Type B pancreatic cell (in vitro differentiated cells): ENCODE measurements at regions not wholly inside any gene's neighbourhood (a gene's known extent, or its start where the extent isn't known, plus 50 kb on each side); places are given as distances from the start of the nearest gene placed in this dataset.

Experiments used
- DNase-seq: peaks from one replicate; pipeline ENCODE4 v3.0.0; 2021; ENCODE audit warnings: mixed read lengths; ENCODE audit not compliant: unreplicated experiment; ENCODE audit errors: extremely low spot score
- H3K27ac Mint-ChIP-seq: 2 replicates; pipeline ENCODE4 v1.8.0; 2021; ENCODE audit warnings: mild to moderate bottlenecking, mixed read lengths
- H3K27me3 Mint-ChIP-seq: 2 replicates; pipeline ENCODE4 v1.8.0; 2021; ENCODE audit warnings: mixed read lengths
- H3K36me3 Mint-ChIP-seq: 2 replicates; pipeline ENCODE4 v1.8.0; 2021; ENCODE audit warnings: mixed read lengths
- H3K4me1 Mint-ChIP-seq: one replicate; pipeline ENCODE4 v1.8.0; 2021; ENCODE audit warnings: mixed read lengths; ENCODE audit not compliant: unreplicated experiment
- H3K4me3 Mint-ChIP-seq: 2 replicates; pipeline ENCODE4 v1.8.0; 2021; ENCODE audit warnings: mild to moderate bottlenecking, mixed read lengths
- H3K9me3 Mint-ChIP-seq: 2 replicates; pipeline ENCODE4 v1.8.0; 2021; ENCODE audit warnings: mixed read lengths
- TF ChIP-seq, protein P1 (sequence below): fragments of 200-600 bp; sonication (generic); conservative IDR thresholded peaks from 2 replicates; pipeline ENCODE4 v1.5.0; 2021; ENCODE audit warnings: antibody characterized with exemption, mild to moderate bottlenecking

- Mint-ChIP-seq H3K36me3 (no peaks in the 10 kb centered on the region), H3K4me3 (no peak overlapping the region), H3K9me3 (no peaks in the 10 kb centered on the region), H3K27ac (no peak overlapping the region), H3K4me1 (peaks cover 17% of the 10 kb centered on the region), H3K27me3 (no peaks in the 10 kb centered on the region)
- DNase-seq: no peak
- TF ChIP-seq, protein P1, sequence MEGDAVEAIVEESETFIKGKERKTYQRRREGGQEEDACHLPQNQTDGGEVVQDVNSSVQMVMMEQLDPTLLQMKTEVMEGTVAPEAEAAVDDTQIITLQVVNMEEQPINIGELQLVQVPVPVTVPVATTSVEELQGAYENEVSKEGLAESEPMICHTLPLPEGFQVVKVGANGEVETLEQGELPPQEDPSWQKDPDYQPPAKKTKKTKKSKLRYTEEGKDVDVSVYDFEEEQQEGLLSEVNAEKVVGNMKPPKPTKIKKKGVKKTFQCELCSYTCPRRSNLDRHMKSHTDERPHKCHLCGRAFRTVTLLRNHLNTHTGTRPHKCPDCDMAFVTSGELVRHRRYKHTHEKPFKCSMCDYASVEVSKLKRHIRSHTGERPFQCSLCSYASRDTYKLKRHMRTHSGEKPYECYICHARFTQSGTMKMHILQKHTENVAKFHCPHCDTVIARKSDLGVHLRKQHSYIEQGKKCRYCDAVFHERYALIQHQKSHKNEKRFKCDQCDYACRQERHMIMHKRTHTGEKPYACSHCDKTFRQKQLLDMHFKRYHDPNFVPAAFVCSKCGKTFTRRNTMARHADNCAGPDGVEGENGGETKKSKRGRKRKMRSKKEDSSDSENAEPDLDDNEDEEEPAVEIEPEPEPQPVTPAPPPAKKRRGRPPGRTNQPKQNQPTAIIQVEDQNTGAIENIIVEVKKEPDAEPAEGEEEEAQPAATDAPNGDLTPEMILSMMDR: no peak
These were observed 284.3 kb upstream of the RASGEF1B start for GRCh38 chr4:81756042-81756441.

- Mint-ChIP-seq H3K27me3 (no peaks in the 10 kb centered on the region), H3K4me3 (no peak overlapping the region), H3K4me1 (peaks cover 17% of the 10 kb centered on the region), H3K36me3 (no peaks in the 10 kb centered on the region), H3K27ac (no peak overlapping the region), H3K9me3 (no peaks in the 10 kb centered on the region)
- TF ChIP-seq, protein P1: no peak
- no peak for DNase-seq
These were observed 282.5 kb upstream of the RASGEF1B start for GRCh38 chr4:81754169-81754568.

- peaks cover 8% of the 10 kb centered on the region for H3K4me1 Mint-ChIP-seq
- no peak overlapping the region for H3K4me3 Mint-ChIP-seq
- DNase-seq: no peak
- no peaks in the 10 kb centered on the region for H3K9me3 Mint-ChIP-seq
- no peak overlapping the region for H3K27ac Mint-ChIP-seq
- no peaks in the 10 kb centered on the region for H3K36me3 Mint-ChIP-seq
- no peaks in the 10 kb centered on the region for H3K27me3 Mint-ChIP-seq
- TF ChIP-seq, protein P1: no peak
These were observed 280.0 kb upstream of the RASGEF1B start for GRCh38 chr4:81751531-81752289.

DNA sequence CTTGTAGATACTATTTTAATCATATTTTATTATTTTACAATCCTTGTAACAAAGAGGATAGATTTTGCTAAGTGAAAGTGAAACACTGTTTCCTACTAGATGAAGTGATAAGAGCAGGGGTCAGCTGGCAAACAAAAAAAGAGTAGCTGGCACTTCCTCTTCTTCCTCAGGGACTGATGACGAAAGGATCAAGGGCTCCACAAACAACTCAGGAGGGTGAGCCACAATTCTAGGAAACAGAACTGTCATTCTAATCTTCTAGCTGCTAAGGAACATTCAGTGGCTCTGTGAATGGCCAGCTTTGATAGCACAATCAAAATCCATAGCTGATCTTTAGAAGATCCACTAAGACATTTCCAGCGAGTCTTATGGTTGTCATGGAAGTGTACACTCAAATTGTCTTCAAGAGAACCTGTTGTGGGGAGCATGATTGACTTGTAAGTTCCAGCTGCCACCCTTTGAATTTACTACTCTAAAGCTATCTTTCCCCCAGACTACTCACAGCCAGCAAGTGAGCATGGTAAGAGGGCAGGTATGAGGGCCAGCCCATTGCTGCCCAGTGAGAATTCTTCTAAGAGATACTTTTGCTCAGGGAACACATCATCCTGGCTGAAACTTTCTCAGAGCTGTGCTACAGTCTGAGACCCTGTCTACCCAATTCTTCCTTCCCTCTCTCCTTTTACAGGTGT is 275.7 kb upstream of the RASGEF1B start:
- TF ChIP-seq, protein P1: no peak
- peaks cover 8% of the 10 kb centered on the region for H3K4me1 Mint-ChIP-seq
- no peaks in the 10 kb centered on the region for H3K36me3 Mint-ChIP-seq
- no peak overlapping the region for H3K4me3 Mint-ChIP-seq
- H3K9me3 Mint-ChIP-seq: no peaks in the 10 kb centered on the region
- H3K27me3 Mint-ChIP-seq: no peaks in the 10 kb centered on the region
- no peak for DNase-seq
- no peak overlapping the region for H3K27ac Mint-ChIP-seq

GRCh38 chr4:81746773-81747172 is 275.1 kb upstream of the RASGEF1B start:
- H3K27me3 Mint-ChIP-seq: no peaks in the 10 kb centered on the region
- no peak overlapping the region for H3K4me3 Mint-ChIP-seq
- TF ChIP-seq, protein P1: no peak
- no peak overlapping the region for H3K27ac Mint-ChIP-seq
- H3K36me3 Mint-ChIP-seq: no peaks in the 10 kb centered on the region
- no peaks in the 10 kb centered on the region for H3K9me3 Mint-ChIP-seq
- peaks cover 8% of the 10 kb centered on the region for H3K4me1 Mint-ChIP-seq
- DNase-seq: no peak
